ENCODE measurements at regions not wholly inside any gene's neighbourhood (a gene's known extent, or its start where the extent isn't known, plus 50 kb on each side); places are given as distances from the start of the nearest gene placed in this dataset.

DNA sequence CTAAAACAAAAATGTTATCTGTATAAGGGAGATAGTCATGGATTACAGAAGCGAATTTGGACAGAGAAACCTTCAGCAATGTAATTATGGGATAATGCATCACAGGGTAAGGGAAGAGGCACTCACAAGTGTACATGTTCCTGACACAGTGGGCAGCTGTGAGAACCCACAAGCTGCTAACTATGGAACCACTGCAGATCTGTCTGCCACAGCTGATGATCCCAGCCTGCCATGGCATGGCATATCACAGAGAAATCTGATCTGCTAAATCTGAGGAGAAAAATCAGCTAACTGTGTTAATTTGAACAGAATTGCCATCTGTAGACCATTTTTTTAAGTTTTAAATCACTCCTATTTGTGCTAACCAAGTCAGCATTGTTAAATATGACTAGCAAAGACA lies 786.0 kb upstream of the AMELY start:
- H3K4me1 ChIP-seq (ENCODE audit: insufficient read depth, low read length, severe bottlenecking), result peaks cover 20% of the 10 kb centered on the region
- H3K4me2 ChIP-seq (ENCODE audit: low read length), result no peak overlapping the region
- H3K4me3 ChIP-seq (ENCODE audit: low read depth, low read length, poor library complexity, severe bottlenecking), result no peak overlapping the region
- H2AFZ ChIP-seq (ENCODE audit: low read length), result no peak overlapping the region
- no peaks in the 10 kb centered on the region for H4K20me1 ChIP-seq (ENCODE audit: insufficient read depth, low read length)
- H3K27me3 ChIP-seq (ENCODE audit: insufficient read depth, low read length), result no peaks in the 10 kb centered on the region
- no peaks in the 10 kb centered on the region for H3F3A ChIP-seq (ENCODE audit: insufficient read depth, low read length)
- TF ChIP-seq CTCF (IDR thresholded peaks at IDR 0.05; ENCODE audit: low read length) (no peak), EZH2 (IDR thresholded peaks at IDR 0.05; ENCODE audit: borderline replicate concordance, low read length) (no peak)
- H3K9me2 ChIP-seq (ENCODE audit: low read depth, low read length), result no peaks in the 10 kb centered on the region
- H3K27ac ChIP-seq (ENCODE audit: low read depth, low read length, poor library complexity, severe bottlenecking), result no peak overlapping the region
- H3K9me3 ChIP-seq (ENCODE audit: low read length), result no peaks in the 10 kb centered on the region
- H3K79me2 ChIP-seq (ENCODE audit: insufficient read depth, low read length), result no peaks in the 10 kb centered on the region
- no peaks in the 10 kb centered on the region for H3K36me3 ChIP-seq (ENCODE audit: insufficient read depth, low read length)
- no peak overlapping the region for H3K9ac ChIP-seq (ENCODE audit: low read length)

- 0 out of 2 replicates have a peak overlapping the region, but pooled peaks have one; percentile 47 for H2AFZ ChIP-seq (ENCODE audit: low read length)
- H3K9ac ChIP-seq (ENCODE audit: low read length), result no peak overlapping the region
- no peaks in the 10 kb centered on the region for H3K9me3 ChIP-seq (ENCODE audit: low read length)
- H3K36me3 ChIP-seq (ENCODE audit: insufficient read depth, low read length), result no peaks in the 10 kb centered on the region
- no peak overlapping the region; the same call in 1 of the 2 replicates for H3K4me2 ChIP-seq (ENCODE audit: low read length)
- H3F3A ChIP-seq (ENCODE audit: insufficient read depth, low read length), result no peaks in the 10 kb centered on the region
- H3K79me2 ChIP-seq (ENCODE audit: insufficient read depth, low read length), result no peaks in the 10 kb centered on the region
- TF ChIP-seq EZH2 (IDR thresholded peaks at IDR 0.05; ENCODE audit: borderline replicate concordance, low read length) (no peak), CTCF (IDR thresholded peaks at IDR 0.05; ENCODE audit: low read length) (no peak)
- no peaks in the 10 kb centered on the region for H4K20me1 ChIP-seq (ENCODE audit: insufficient read depth, low read length)
- H3K4me1 ChIP-seq (ENCODE audit: insufficient read depth, low read length, severe bottlenecking), result peaks cover 21% of the 10 kb centered on the region
- H3K27ac ChIP-seq (ENCODE audit: low read depth, low read length, poor library complexity, severe bottlenecking), result peak overlapping the region; percentile 56
- no peaks in the 10 kb centered on the region for H3K9me2 ChIP-seq (ENCODE audit: low read depth, low read length)
- no peak overlapping the region for H3K4me3 ChIP-seq (ENCODE audit: low read depth, low read length, poor library complexity, severe bottlenecking)
- H3K27me3 ChIP-seq (ENCODE audit: insufficient read depth, low read length), result no peaks in the 10 kb centered on the region
Measured at GRCh38 chrY:7692701-7693100, 781.1 kb upstream of the AMELY start.

- Histone ChIP-seq H3K4me2 (ENCODE audit: low read length) (no peak overlapping the region), H3K79me2 (ENCODE audit: insufficient read depth, low read length) (no peaks in the 10 kb centered on the region), H3F3A (ENCODE audit: insufficient read depth, low read length) (no peaks in the 10 kb centered on the region), H2AFZ (ENCODE audit: low read length) (no peak overlapping the region), H3K36me3 (ENCODE audit: insufficient read depth, low read length) (no peaks in the 10 kb centered on the region), H3K4me1 (ENCODE audit: insufficient read depth, low read length, severe bottlenecking) (peaks cover 7% of the 10 kb centered on the region), H3K27ac (ENCODE audit: low read depth, low read length, poor library complexity, severe bottlenecking) (no peak overlapping the region), H3K9ac (ENCODE audit: low read length) (no peak overlapping the region), H4K20me1 (ENCODE audit: insufficient read depth, low read length) (no peaks in the 10 kb centered on the region), H3K9me3 (ENCODE audit: low read length) (no peaks in the 10 kb centered on the region), H3K4me3 (ENCODE audit: low read depth, low read length, poor library complexity, severe bottlenecking) (no peak overlapping the region), H3K27me3 (ENCODE audit: insufficient read depth, low read length) (no peaks in the 10 kb centered on the region), H3K9me2 (ENCODE audit: low read depth, low read length) (no peaks in the 10 kb centered on the region)
- no peak for TF ChIP-seq EZH2 (IDR thresholded peaks at IDR 0.05; ENCODE audit: borderline replicate concordance, low read length)
- TF ChIP-seq CTCF (IDR thresholded peaks at IDR 0.05; ENCODE audit: low read length), result no peak
Measured at GRCh38 chrY:7687086-7687485, 775.5 kb upstream of the AMELY start.
